IMR-90 (cell line): ENCODE measurements at regions not wholly inside any gene's neighbourhood (a gene's known extent, or its start where the extent isn't known, plus 50 kb on each side); places are given as distances from the start of the nearest gene placed in this dataset.

Experiments
- ATAC-seq: fragments of 200-7000 bp; cut with Tn5 transposase; 2 replicates; pipeline ENCODE4 v1.9.1; 2020; ENCODE audit warnings: low read depth, mild to moderate bottlenecking, moderate library complexity
- BruUV-seq: library from RNA; stranded (reverse); fragments of 400-500 nt; replicated peaks from 2 replicates; lab custom pipeline; 2021; lab: Mats Ljungman, UMichigan
- CTCF ChIA-PET: fragments of 300-600 bp; formaldehyde crosslinking; extraction: SDS; loops from one replicate; lab custom pipeline; 2021; ENCODE audit warnings: antibody characterized with exemption; lab: Yijun Ruan, JAX
- POLR2A ChIA-PET: fragments of 300-600 bp; sonication (Branson Sonifier 250); formaldehyde crosslinking; loops from one replicate; lab custom pipeline; 2022; ENCODE audit warnings: antibody characterized with exemption; ENCODE audit not compliant: unreplicated experiment; lab: Charles Lee
- DNase-seq: peaks from one replicate; pipeline ENCODE4 v3.0.0; 2013
- H2AFZ ChIP-seq: replicated peaks from 2 replicates; pipeline ENCODE3; 2013; ENCODE audit warnings: low read length, mild to moderate bottlenecking; ENCODE audit not compliant: poor library complexity
- H2AK5ac ChIP-seq: 2 replicates; pipeline ENCODE4 v1.6.1; 2013; ENCODE audit warnings: low read depth, low read length, inconsistent platforms
- H2AK9ac ChIP-seq: replicated peaks from 2 replicates; pipeline ENCODE3; 2013; ENCODE audit warnings: mild to moderate bottlenecking, low read depth, low read length, moderate library complexity; ENCODE audit not compliant: poor library complexity
- H2BK120ac ChIP-seq: 2 replicates; pipeline ENCODE4 v1.6.1; 2013; ENCODE audit warnings: low read depth, low read length, inconsistent platforms
- H2BK15ac ChIP-seq: 3 replicates; pipeline ENCODE4 v1.6.1; 2013; ENCODE audit warnings: low read depth, low read length, inconsistent platforms
- H2BK20ac ChIP-seq: 2 replicates; pipeline ENCODE4 v1.6.1; 2013; ENCODE audit warnings: low read depth, mild to moderate bottlenecking, inconsistent platforms, low read length, moderate library complexity
- H2BK5ac ChIP-seq: 2 replicates; pipeline ENCODE4 v1.6.1; 2013; ENCODE audit warnings: mild to moderate bottlenecking, low read depth, low read length, inconsistent platforms; ENCODE audit not compliant: poor library complexity, severe bottlenecking
- H3K14ac ChIP-seq: replicated peaks from 2 replicates; pipeline ENCODE4 v1.6.1; 2013; ENCODE audit warnings: low read depth, low read length, inconsistent platforms
- H3K18ac ChIP-seq: 2 replicates; pipeline ENCODE4 v1.6.1; 2013; ENCODE audit warnings: low read depth, low read length, control low read depth
- H3K23ac ChIP-seq: 2 replicates; pipeline ENCODE4 v1.6.1; 2013; ENCODE audit warnings: low read depth, low read length, inconsistent platforms
- H3K27ac ChIP-seq: 2 replicates; pipeline ENCODE4 v1.5.1; 2013; ENCODE audit warnings: mild to moderate bottlenecking, control low read depth, low read length; ENCODE audit not compliant: insufficient read depth
- H3K27me3 ChIP-seq: 2 replicates; pipeline ENCODE4 v1.6.1; 2013; ENCODE audit warnings: low read length; ENCODE audit not compliant: control insufficient read depth, insufficient read depth
- H3K36me3 ChIP-seq: 2 replicates; pipeline ENCODE4 v1.6.1; 2013; ENCODE audit warnings: low read length, mixed read lengths; ENCODE audit not compliant: control insufficient read depth, insufficient read depth
- H3K4ac ChIP-seq: 2 replicates; pipeline ENCODE4 v1.6.1; 2013; ENCODE audit warnings: low read depth, low read length, inconsistent platforms
- H3K4me1 ChIP-seq: 2 replicates; pipeline ENCODE4 v1.6.1; 2013; ENCODE audit warnings: low read length, mixed read lengths; ENCODE audit not compliant: control insufficient read depth, insufficient read depth
- H3K4me2 ChIP-seq: 2 replicates; pipeline ENCODE4 v1.6.1; 2013; ENCODE audit warnings: low read depth, mild to moderate bottlenecking, control low read depth, low read length, moderate library complexity
- H3K4me3 ChIP-seq: 2 replicates; pipeline ENCODE4 v1.5.1; 2013; ENCODE audit warnings: low read depth, mild to moderate bottlenecking, control low read depth, low read length, moderate library complexity; ENCODE audit not compliant: insufficient read depth
- H3K56ac ChIP-seq: 2 replicates; pipeline ENCODE4 v1.6.1; 2013; ENCODE audit warnings: low read length, inconsistent platforms; ENCODE audit not compliant: insufficient read depth; ENCODE audit errors: extremely low read depth
- H3K79me1 ChIP-seq, 2 experiments: 2 replicates each; pipeline ENCODE4 v1.6.1; 2013; ENCODE audit warnings: low read length in 2 of 2, inconsistent platforms in 1 of 2, low read depth in 1 of 2
- H3K9ac ChIP-seq: 2 replicates; pipeline ENCODE4 v1.6.1; 2013; ENCODE audit warnings: low read depth, low read length, control low read depth
- H3K9me1 ChIP-seq: 2 replicates; pipeline ENCODE4 v1.6.1; 2013; ENCODE audit warnings: low read length, inconsistent platforms; ENCODE audit not compliant: insufficient read depth
- H3K9me3 ChIP-seq: 2 replicates; pipeline ENCODE4 v1.6.1; 2013; ENCODE audit warnings: low read length; ENCODE audit not compliant: control insufficient read depth, insufficient read depth
- H4K20me1 ChIP-seq: 2 replicates; pipeline ENCODE4 v1.6.1; 2013; ENCODE audit warnings: low read length, inconsistent platforms; ENCODE audit not compliant: insufficient read depth
- H4K5ac ChIP-seq: 2 replicates; pipeline ENCODE4 v1.6.1; 2013; ENCODE audit warnings: mild to moderate bottlenecking, low read depth, low read length, control low read depth
- H4K8ac ChIP-seq, 2 experiments: 2 replicates each; pipeline ENCODE4 v1.6.1; 2013; ENCODE audit warnings: low read depth in 2 of 2, low read length in 2 of 2, control low read depth in 1 of 2, inconsistent platforms in 1 of 2
- H4K91ac ChIP-seq: 2 replicates; pipeline ENCODE4 v1.6.1; 2013; ENCODE audit warnings: low read depth, low read length, inconsistent platforms; ENCODE audit not compliant: insufficient read depth
- BHLHE40 ChIP-seq: fragments of 150-350 bp; IDR thresholded peaks from 2 replicates; pipeline ENCODE4 v1.6.1; 2016; ENCODE audit warnings: mild to moderate bottlenecking, low read depth, low read length
- CHD1 ChIP-seq: IDR thresholded peaks from 2 replicates; pipeline ENCODE4 v1.6.1; 2012; ENCODE audit warnings: low read depth, low read length, improper control_type of control experiment
- FOS ChIP-seq: fragments of 150-350 bp; IDR thresholded peaks from 2 replicates; pipeline ENCODE4 v1.6.1; 2016; ENCODE audit warnings: low read depth, low read length
- MAFK ChIP-seq: IDR thresholded peaks from 2 replicates; pipeline ENCODE4 v1.6.1; 2012; ENCODE audit warnings: low read depth, low read length, improper control_type of control experiment
- MXI1 ChIP-seq: IDR thresholded peaks from 2 replicates; pipeline ENCODE4 v1.6.1; 2012; ENCODE audit warnings: low read depth, mild to moderate bottlenecking, low read length, moderate library complexity, borderline replicate concordance
- RAD21 ChIP-seq: IDR thresholded peaks from 2 replicates; pipeline ENCODE4 v1.6.1; 2012; ENCODE audit warnings: low read length, improper control_type of control experiment
- RCOR1 ChIP-seq: IDR thresholded peaks from 2 replicates; pipeline ENCODE4 v1.6.1; 2012; ENCODE audit warnings: mild to moderate bottlenecking, low read length, improper control_type of control experiment; ENCODE audit not compliant: insufficient replicate concordance
- RFX5 ChIP-seq: IDR thresholded peaks from 2 replicates; pipeline ENCODE4 v1.8.0; 2012; ENCODE audit warnings: low read depth, mild to moderate bottlenecking, low read length, moderate library complexity
- WGBS, 2 experiments: methylation state at CpG; one replicate each; pipeline versions ENCODE4 v1.1.5 to v1.1.7; 2013; ENCODE audit warnings: missing lambda C conversion rate in 2 of 2; ENCODE audit not compliant: insufficient read length in 1 of 2; ENCODE audit errors: extremely low coverage in 2 of 2; 5-methylcytosine and 5-hydroxymethylcytosine counted together
- dilution Hi-C: fragments of 300-500 bp; cut with HindIII; formaldehyde crosslinking; loops from one replicate; pipeline ENCODE4 v1.14.3; 2018; ENCODE audit warnings: low sequenced_read_pairs; ENCODE audit not compliant: unreplicated experiment
- in situ Hi-C: fragments of 300-500 bp; cut with MboI; formaldehyde crosslinking; loops from 3 replicates; pipeline ENCODE4 v1.14.3; 2019; ENCODE audit warnings: low sequenced_read_pairs, inconsistent platforms, mixed read lengths
- intact Hi-C: fragments of 100-400 bp; cut with micrococcal nuclease; formaldehyde crosslinking; loops from 2 replicates; pipeline ENCODE4 v1.10.0; 2022
- TF ChIP-seq, protein P1 (sequence below): conservative IDR thresholded peaks from 2 replicates; pipeline ENCODE4 v1.5.1; 2012; ENCODE audit warnings: mild to moderate bottlenecking, low read depth, low read length, improper control_type of control experiment
- TF ChIP-seq, protein P2 (sequence below): fragments of 150-350 bp; IDR thresholded peaks from 2 replicates; pipeline ENCODE4 v1.6.1; 2016; ENCODE audit warnings: low read depth, mild to moderate bottlenecking, low read length, moderate library complexity, borderline replicate concordance

DNA sequence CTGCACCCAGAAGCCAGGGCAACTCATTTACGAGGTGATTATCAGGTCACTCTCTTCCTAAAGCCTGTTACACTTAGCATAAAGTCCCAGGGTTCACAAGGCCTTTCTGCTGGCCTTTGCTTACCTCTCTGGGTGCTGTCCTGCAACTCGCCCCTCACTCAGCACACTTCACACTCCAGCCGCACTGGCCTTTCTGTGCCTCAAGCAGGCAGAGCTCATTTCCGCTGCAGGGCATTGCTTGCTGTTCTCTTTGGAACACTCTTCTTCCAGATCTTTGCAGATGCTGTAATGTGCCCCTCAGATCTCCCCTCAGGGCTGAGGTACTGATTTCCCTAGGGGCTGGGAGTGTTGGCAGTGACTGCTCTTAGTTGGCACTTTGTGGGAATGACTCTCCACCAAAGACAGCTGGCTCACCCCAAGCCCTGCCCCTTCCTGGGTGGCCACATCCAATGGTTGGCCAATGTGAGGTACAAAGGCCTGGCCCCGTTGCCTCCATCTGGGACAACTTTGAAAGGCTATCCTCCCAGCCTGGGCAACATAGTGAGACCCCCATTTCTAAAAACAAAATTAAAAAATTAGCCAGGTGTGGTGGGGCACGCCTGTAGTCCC is 50.8 kb upstream of the SSBP3 start:
- dilution Hi-C loops: no loop called here

More for the DNA sequence above, 50.8 kb upstream of the SSBP3 start:
- ChIA-PET POLR2A (no interaction called here), CTCF (no interaction called here)
- Histone ChIP-seq H3K4ac (no peak overlapping the region), H4K8ac (no peak overlapping the region), H3K36me3 (no peaks in the 10 kb centered on the region), H2BK20ac (no peak overlapping the region), H2AK5ac (no peak overlapping the region), H3K14ac (no peak overlapping the region), H4K20me1 (no peaks in the 10 kb centered on the region), H3K23ac (no peak overlapping the region), H3K79me1 (no peaks in the 10 kb centered on the region), H3K4me2 (no peak overlapping the region), H3K56ac (no peak overlapping the region), H3K18ac (no peak overlapping the region), H2AFZ (peak overlapping the region; percentile 2), H4K91ac (no peak overlapping the region), H4K5ac (no peak overlapping the region), H2BK5ac (no peak overlapping the region), H3K4me3 (no peak overlapping the region), H3K9me3 (no peaks in the 10 kb centered on the region), H3K9ac (no peak overlapping the region), H2BK120ac (no peak overlapping the region), H3K4me1 (no peaks in the 10 kb centered on the region; the same call in 1 of the 2 replicates), H2AK9ac (peak overlapping the region; percentile 15), H2BK15ac (no peak overlapping the region), H3K9me1 (no peaks in the 10 kb centered on the region), H3K27me3 (peaks cover 16% of the 10 kb centered on the region), H3K27ac (no peak overlapping the region)
- in situ Hi-C loops: no loop called here
- TF ChIP-seq MXI1: no peak
- no peak for TF ChIP-seq RCOR1
- TF ChIP-seq RAD21: no peak
- no peak for TF ChIP-seq RFX5
- TF ChIP-seq FOS: no peak
- no peak for TF ChIP-seq MAFK
- TF ChIP-seq, protein P1, sequence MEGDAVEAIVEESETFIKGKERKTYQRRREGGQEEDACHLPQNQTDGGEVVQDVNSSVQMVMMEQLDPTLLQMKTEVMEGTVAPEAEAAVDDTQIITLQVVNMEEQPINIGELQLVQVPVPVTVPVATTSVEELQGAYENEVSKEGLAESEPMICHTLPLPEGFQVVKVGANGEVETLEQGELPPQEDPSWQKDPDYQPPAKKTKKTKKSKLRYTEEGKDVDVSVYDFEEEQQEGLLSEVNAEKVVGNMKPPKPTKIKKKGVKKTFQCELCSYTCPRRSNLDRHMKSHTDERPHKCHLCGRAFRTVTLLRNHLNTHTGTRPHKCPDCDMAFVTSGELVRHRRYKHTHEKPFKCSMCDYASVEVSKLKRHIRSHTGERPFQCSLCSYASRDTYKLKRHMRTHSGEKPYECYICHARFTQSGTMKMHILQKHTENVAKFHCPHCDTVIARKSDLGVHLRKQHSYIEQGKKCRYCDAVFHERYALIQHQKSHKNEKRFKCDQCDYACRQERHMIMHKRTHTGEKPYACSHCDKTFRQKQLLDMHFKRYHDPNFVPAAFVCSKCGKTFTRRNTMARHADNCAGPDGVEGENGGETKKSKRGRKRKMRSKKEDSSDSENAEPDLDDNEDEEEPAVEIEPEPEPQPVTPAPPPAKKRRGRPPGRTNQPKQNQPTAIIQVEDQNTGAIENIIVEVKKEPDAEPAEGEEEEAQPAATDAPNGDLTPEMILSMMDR: no peak
- TF ChIP-seq, protein P2, sequence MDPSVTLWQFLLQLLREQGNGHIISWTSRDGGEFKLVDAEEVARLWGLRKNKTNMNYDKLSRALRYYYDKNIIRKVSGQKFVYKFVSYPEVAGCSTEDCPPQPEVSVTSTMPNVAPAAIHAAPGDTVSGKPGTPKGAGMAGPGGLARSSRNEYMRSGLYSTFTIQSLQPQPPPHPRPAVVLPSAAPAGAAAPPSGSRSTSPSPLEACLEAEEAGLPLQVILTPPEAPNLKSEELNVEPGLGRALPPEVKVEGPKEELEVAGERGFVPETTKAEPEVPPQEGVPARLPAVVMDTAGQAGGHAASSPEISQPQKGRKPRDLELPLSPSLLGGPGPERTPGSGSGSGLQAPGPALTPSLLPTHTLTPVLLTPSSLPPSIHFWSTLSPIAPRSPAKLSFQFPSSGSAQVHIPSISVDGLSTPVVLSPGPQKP: no peak
- no peak for TF ChIP-seq BHLHE40
- TF ChIP-seq CHD1: no peak
- ATAC-seq (no peak), DNase-seq (no peak)
- no TSS peak for BruUV-seq
- intact Hi-C loops: no loop called here
- 75% methylated on average over 3 of the region's 6 CpGs; no CpG with 5 or more reads in 1 of the 2 experiments for WGBS, 2 experiments
